ENCODE measurements at regions not wholly inside any gene's neighbourhood (a gene's known extent, or its start where the extent isn't known, plus 50 kb on each side); places are given as distances from the start of the nearest gene placed in this dataset.

GRCh38 chr2:45214550-45214949, 205.3 kb upstream of the SIX2 start:
- H3K4me1 ChIP-seq (ENCODE audit: insufficient read depth): no peaks in the 10 kb centered on the region
- DNase-seq (ENCODE audit: low spot score): no peak
- H3K27me3 ChIP-seq: peaks cover 6% of the 10 kb centered on the region
- no peak overlapping the region for H3K4me3 ChIP-seq
- H4K20me1 ChIP-seq (ENCODE audit: insufficient read depth, poor library complexity, severe bottlenecking): no peaks in the 10 kb centered on the region
- H3K4me2 ChIP-seq: no peak overlapping the region
- TF ChIP-seq EZH2phosphoT487 (IDR thresholded peaks at IDR 0.05; ENCODE audit: low read depth, severe bottlenecking, unreplicated experiment) (no peak), CTCF (IDR thresholded peaks at IDR 0.05; ENCODE audit: poor library complexity) (no peak), EZH2 (IDR thresholded peaks at IDR 0.05; ENCODE audit: borderline replicate concordance) (no peak)
- no peak overlapping the region for H3K27ac ChIP-seq
- H3K9me3 ChIP-seq (ENCODE audit: low read depth): peaks cover 4% of the 10 kb centered on the region
- 98% methylated on average over 5 of the region's 5 CpGs for WGBS (ENCODE audit: low lambda C conversion rate, missing lambda C conversion rate)
- H2AFZ ChIP-seq: no peak overlapping the region
- no peaks in the 10 kb centered on the region for H3K36me3 ChIP-seq (replicated peaks; ENCODE audit: insufficient read depth, low read depth)
- no peaks in the 10 kb centered on the region for H3K9me2 ChIP-seq (replicated peaks; ENCODE audit: insufficient read depth)
- no peaks in the 10 kb centered on the region for H3K79me2 ChIP-seq

GRCh38 chr2:45212953-45213635, 203.8 kb upstream of the SIX2 start:
- H3K79me2 ChIP-seq: no peaks in the 10 kb centered on the region
- no peaks in the 10 kb centered on the region for H3K36me3 ChIP-seq (replicated peaks; ENCODE audit: insufficient read depth, low read depth)
- WGBS (ENCODE audit: low lambda C conversion rate, missing lambda C conversion rate): 59% methylated on average over 5 of the region's 5 CpGs
- no peak for DNase-seq (ENCODE audit: low spot score)
- no peaks in the 10 kb centered on the region for H4K20me1 ChIP-seq (ENCODE audit: insufficient read depth, poor library complexity, severe bottlenecking)
- TF ChIP-seq CTCF (IDR thresholded peaks at IDR 0.05; ENCODE audit: poor library complexity): no peak
- H3K27ac ChIP-seq: no peak overlapping the region
- no peak overlapping the region for H3K4me3 ChIP-seq
- no peak overlapping the region for H2AFZ ChIP-seq
- peaks cover 6% of the 10 kb centered on the region for H3K27me3 ChIP-seq
- peaks cover 4% of the 10 kb centered on the region for H3K9me3 ChIP-seq (ENCODE audit: low read depth)
- no peaks in the 10 kb centered on the region for H3K9me2 ChIP-seq (replicated peaks; ENCODE audit: insufficient read depth)
- no peak overlapping the region for H3K4me2 ChIP-seq
- H3K4me1 ChIP-seq (ENCODE audit: insufficient read depth): no peaks in the 10 kb centered on the region

GRCh38 chr2:45211636-45212035, 202.4 kb upstream of the SIX2 start:
- DNase-seq (ENCODE audit: low spot score): no peak
- 91% methylated on average over 3 of the region's 3 CpGs for WGBS (ENCODE audit: low lambda C conversion rate, missing lambda C conversion rate)
- H3K4me1 ChIP-seq (ENCODE audit: insufficient read depth): no peaks in the 10 kb centered on the region
- H3K27ac ChIP-seq: no peak overlapping the region
- peaks cover 4% of the 10 kb centered on the region for H3K9me3 ChIP-seq (ENCODE audit: low read depth)
- no peaks in the 10 kb centered on the region for H4K20me1 ChIP-seq (ENCODE audit: insufficient read depth, poor library complexity, severe bottlenecking)
- TF ChIP-seq CTCF (IDR thresholded peaks at IDR 0.05; ENCODE audit: poor library complexity) (no peak), EZH2phosphoT487 (IDR thresholded peaks at IDR 0.05; ENCODE audit: low read depth, severe bottlenecking, unreplicated experiment) (no peak), EZH2 (IDR thresholded peaks at IDR 0.05; ENCODE audit: borderline replicate concordance) (no peak)
- H3K4me2 ChIP-seq: no peak overlapping the region
- H3K36me3 ChIP-seq (replicated peaks; ENCODE audit: insufficient read depth, low read depth): no peaks in the 10 kb centered on the region
- no peak overlapping the region for H2AFZ ChIP-seq
- no peaks in the 10 kb centered on the region for H3K9me2 ChIP-seq (replicated peaks; ENCODE audit: insufficient read depth)
- peaks cover 6% of the 10 kb centered on the region for H3K27me3 ChIP-seq
- H3K79me2 ChIP-seq: no peaks in the 10 kb centered on the region
- no peak overlapping the region for H3K4me3 ChIP-seq
